ENCODE measurements at regions not wholly inside any gene's neighbourhood (a gene's known extent, or its start where the extent isn't known, plus 50 kb on each side); places are given as distances from the start of the nearest gene placed in this dataset.

- Histone ChIP-seq H3K27me3 (no peaks in the 10 kb centered on the region), H3K27ac (no peak overlapping the region), H3K36me3 (no peaks in the 10 kb centered on the region), H3K9me3 (no peaks in the 10 kb centered on the region), H3K4me1 (no peaks in the 10 kb centered on the region), H3K4me3 (no peak overlapping the region)
- TF ChIP-seq CTCF (IDR thresholded peaks at IDR 0.05) (no peak), POLR2A (IDR thresholded peaks at IDR 0.05) (no peak)
- DNase-seq, result no peak
These were observed 849.3 kb upstream of the PCDH10 start for GRCh38 chr4:132299841-132300240.

- TF ChIP-seq CTCF (IDR thresholded peaks at IDR 0.05), result no peak
- no peak for TF ChIP-seq POLR2A (IDR thresholded peaks at IDR 0.05)
- Histone ChIP-seq H3K4me1 (no peaks in the 10 kb centered on the region), H3K27ac (no peak overlapping the region), H3K4me3 (no peak overlapping the region), H3K36me3 (no peaks in the 10 kb centered on the region), H3K9me3 (no peaks in the 10 kb centered on the region), H3K27me3 (no peaks in the 10 kb centered on the region)
- DNase-seq, result no peak
These were observed 836.6 kb upstream of the PCDH10 start for GRCh38 chr4:132312521-132312920.

- Histone ChIP-seq H3K36me3 (no peaks in the 10 kb centered on the region), H3K4me3 (no peak overlapping the region), H3K27me3 (no peaks in the 10 kb centered on the region), H3K9me3 (no peaks in the 10 kb centered on the region), H3K27ac (no peak overlapping the region), H3K4me1 (no peaks in the 10 kb centered on the region)
- no peak for DNase-seq
- TF ChIP-seq POLR2A (IDR thresholded peaks at IDR 0.05), result no peak
- no peak for TF ChIP-seq CTCF (IDR thresholded peaks at IDR 0.05)
These were observed 835.2 kb upstream of the PCDH10 start for GRCh38 chr4:132313852-132314251.

- Histone ChIP-seq H3K4me3 (no peak overlapping the region), H3K36me3 (no peaks in the 10 kb centered on the region), H3K9me3 (no peaks in the 10 kb centered on the region), H3K4me1 (no peaks in the 10 kb centered on the region), H3K27ac (no peak overlapping the region), H3K27me3 (no peaks in the 10 kb centered on the region)
- DNase-seq, result no peak
- TF ChIP-seq POLR2A (IDR thresholded peaks at IDR 0.05) (no peak), CTCF (IDR thresholded peaks at IDR 0.05) (no peak)
These were observed 832.4 kb upstream of the PCDH10 start for GRCh38 chr4:132316738-132317137.

- Histone ChIP-seq H3K27me3 (no peaks in the 10 kb centered on the region), H3K36me3 (no peaks in the 10 kb centered on the region), H3K4me3 (no peak overlapping the region), H3K4me1 (no peaks in the 10 kb centered on the region), H3K9me3 (no peaks in the 10 kb centered on the region), H3K27ac (no peak overlapping the region)
- no peak for DNase-seq
- TF ChIP-seq CTCF (IDR thresholded peaks at IDR 0.05) (no peak), POLR2A (IDR thresholded peaks at IDR 0.05) (no peak)
These were observed 831.2 kb upstream of the PCDH10 start for GRCh38 chr4:132317923-132318322.

- no peaks in the 10 kb centered on the region for H3K9me3 ChIP-seq
- no peaks in the 10 kb centered on the region for H3K27me3 ChIP-seq
- TF ChIP-seq POLR2A (IDR thresholded peaks at IDR 0.05) (no peak), CTCF (IDR thresholded peaks at IDR 0.05) (no peak)
- H3K4me1 ChIP-seq, result no peaks in the 10 kb centered on the region
- H3K27ac ChIP-seq, result no peak overlapping the region
- H3K36me3 ChIP-seq, result no peaks in the 10 kb centered on the region
- no peak for DNase-seq
- no peak overlapping the region for H3K4me3 ChIP-seq
These were observed 820.3 kb upstream of the PCDH10 start for GRCh38 chr4:132328761-132329160.

Measured in Peyer's patch (tissue), 4 donors.